ENCODE measurements at regions not wholly inside any gene's neighbourhood (a gene's known extent, or its start where the extent isn't known, plus 50 kb on each side); places are given as distances from the start of the nearest gene placed in this dataset.

GRCh38 chr1:86260476-86260875, 103.9 kb upstream of the COL24A1 start:
- no peak for DNase-seq
- H3K36me3 ChIP-seq (replicated peaks) = no peaks in the 10 kb centered on the region
- TF ChIP-seq CTCF (IDR thresholded peaks at IDR 0.05; ENCODE audit: low read depth, low read length, missing control alignments) = no peak
- H3K27me3 ChIP-seq (replicated peaks) = no peaks in the 10 kb centered on the region
- H3K27ac ChIP-seq = no peak overlapping the region
- H3K4me3 ChIP-seq (ENCODE audit: low read depth, low read length) = no peak overlapping the region
- in situ Hi-C loops (cut with HindIII; ENCODE audit: low pct_ligation_motif_present, low sequenced_read_pairs) = no loop called here

DNA sequence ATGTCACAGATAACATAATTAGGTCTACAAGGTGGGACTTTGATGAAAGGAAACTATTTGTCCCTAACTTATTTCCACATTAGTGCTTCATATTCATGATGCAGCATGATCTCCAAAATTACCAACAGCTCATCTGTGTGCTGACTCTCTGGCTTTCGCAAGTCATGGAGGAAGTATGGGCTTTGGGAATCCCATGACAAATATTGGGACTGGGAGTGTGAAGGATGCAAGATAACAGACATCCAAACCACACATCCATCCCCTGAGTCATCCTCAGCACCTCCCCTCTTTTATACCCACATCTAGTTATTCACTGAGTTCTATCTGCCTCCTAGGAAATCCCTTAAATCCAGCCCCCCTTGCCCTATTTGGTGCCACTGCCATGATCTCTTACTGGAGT, 102.8 kb upstream of the COL24A1 start:
- H3K36me3 ChIP-seq (replicated peaks) = no peaks in the 10 kb centered on the region
- in situ Hi-C loops (cut with HindIII; ENCODE audit: low pct_ligation_motif_present, low sequenced_read_pairs) = no loop called here
- no peak overlapping the region for H3K4me3 ChIP-seq (ENCODE audit: low read depth, low read length)
- no peak for TF ChIP-seq CTCF (IDR thresholded peaks at IDR 0.05; ENCODE audit: low read depth, low read length, missing control alignments)
- no peaks in the 10 kb centered on the region for H3K27me3 ChIP-seq (replicated peaks)
- H3K27ac ChIP-seq = no peak overlapping the region
- DNase-seq = peak; percentile 20

DNA sequence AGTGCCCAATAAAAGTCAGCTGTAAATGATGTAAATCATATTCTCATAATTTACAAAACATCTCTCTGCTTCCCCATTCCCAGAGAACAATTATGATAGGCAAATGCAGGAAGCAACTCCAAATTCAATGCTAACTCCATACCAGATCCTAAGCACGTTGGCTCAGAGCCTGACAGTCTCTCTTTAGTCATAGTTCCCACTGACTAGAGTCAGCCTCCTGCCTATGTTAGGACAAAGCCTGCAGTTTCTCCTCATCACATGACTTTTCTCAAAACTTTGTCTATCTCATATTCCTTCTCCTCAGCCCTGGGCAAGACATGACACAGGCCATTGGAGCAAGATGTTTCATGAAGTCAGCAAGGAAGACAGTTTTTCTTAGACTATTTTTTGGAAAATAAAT, 101.5 kb upstream of the COL24A1 start:
- TF ChIP-seq CTCF (IDR thresholded peaks at IDR 0.05; ENCODE audit: low read depth, low read length, missing control alignments) = no peak

GRCh38 chr1:86247597-86248279, 91.2 kb upstream of the COL24A1 start:
- Histone ChIP-seq H3K4me3 (ENCODE audit: low read depth, low read length) (no peak overlapping the region), H3K36me3 (replicated peaks) (no peaks in the 10 kb centered on the region), H3K27ac (no peak overlapping the region), H3K27me3 (replicated peaks) (no peaks in the 10 kb centered on the region)
- TF ChIP-seq CTCF (IDR thresholded peaks at IDR 0.05; ENCODE audit: low read depth, low read length, missing control alignments) = no peak
- DNase-seq = no peak
- in situ Hi-C loops (cut with HindIII; ENCODE audit: low pct_ligation_motif_present, low sequenced_read_pairs) = no loop called here

More for the DNA sequence above, 101.5 kb upstream of the COL24A1 start:
- in situ Hi-C loops (cut with HindIII; ENCODE audit: low pct_ligation_motif_present, low sequenced_read_pairs) = no loop called here
- H3K27ac ChIP-seq = no peak overlapping the region
- H3K27me3 ChIP-seq (replicated peaks) = no peaks in the 10 kb centered on the region
- H3K36me3 ChIP-seq (replicated peaks) = no peaks in the 10 kb centered on the region
- H3K4me3 ChIP-seq (ENCODE audit: low read depth, low read length) = no peak overlapping the region
- peak; percentile 16 for DNase-seq

DNA sequence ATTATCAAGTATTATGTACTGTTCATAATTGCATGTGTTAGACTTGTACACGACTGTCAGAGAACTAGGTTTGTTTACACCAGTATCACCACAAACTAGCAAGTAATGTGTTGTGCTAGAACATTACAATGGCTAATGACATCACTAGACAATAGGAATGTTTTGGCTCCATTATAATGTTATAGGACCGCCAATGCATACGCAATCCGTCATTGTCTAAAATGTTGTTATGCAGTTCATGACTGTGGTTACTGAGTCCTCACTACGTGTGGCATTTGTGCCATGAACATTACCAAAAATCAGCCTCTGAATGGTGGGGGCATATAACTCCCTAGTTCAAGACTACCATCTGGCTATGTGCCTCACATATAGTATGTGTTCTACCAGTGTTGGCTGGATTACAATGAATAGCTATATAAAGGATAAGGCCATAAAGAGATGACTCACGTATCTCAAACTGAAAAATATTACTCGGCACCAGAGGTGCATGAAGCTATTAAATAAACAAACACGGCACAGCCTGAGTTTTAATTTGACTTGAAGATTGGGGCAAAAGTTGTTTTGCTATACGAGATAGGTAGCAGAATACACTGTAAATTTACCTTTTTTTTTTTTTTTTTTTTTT, 89.1 kb upstream of the COL24A1 start:
- Histone ChIP-seq H3K27me3 (replicated peaks) (no peaks in the 10 kb centered on the region), H3K27ac (no peak overlapping the region), H3K4me3 (ENCODE audit: low read depth, low read length) (no peak overlapping the region), H3K36me3 (replicated peaks) (no peaks in the 10 kb centered on the region)
- no peak for TF ChIP-seq CTCF (IDR thresholded peaks at IDR 0.05; ENCODE audit: low read depth, low read length, missing control alignments)
- in situ Hi-C loops (cut with HindIII; ENCODE audit: low pct_ligation_motif_present, low sequenced_read_pairs) = no loop called here
- no peak for DNase-seq

Measured in brain microvascular endothelial cell (primary cell).